ENCODE measurements at regions not wholly inside any gene's neighbourhood (a gene's known extent, or its start where the extent isn't known, plus 50 kb on each side); places are given as distances from the start of the nearest gene placed in this dataset.

DNA sequence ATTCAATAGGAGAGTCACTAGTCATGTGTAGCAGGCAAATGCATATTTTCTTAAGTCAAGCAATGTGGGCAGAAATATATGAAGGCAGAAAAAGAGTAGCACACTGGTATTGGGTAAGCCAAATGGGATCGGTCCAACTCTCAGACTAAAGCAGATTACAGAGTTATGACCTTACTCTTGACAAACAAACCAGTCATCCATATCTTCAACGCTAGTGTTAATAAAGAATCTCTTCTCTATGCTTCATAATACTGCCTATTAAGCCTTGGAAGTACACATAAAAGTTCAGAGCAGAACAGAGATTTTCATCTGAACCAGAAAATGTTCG is 320.2 kb upstream of the JARID2 start:
- no peak for DNase-seq (ENCODE audit: low read depth in 2 of 2)

GRCh38 chr6:14927398-14927797 is 318.5 kb upstream of the JARID2 start:
- DNase-seq (ENCODE audit: low read depth in 2 of 2), result no peak

GRCh38 chr6:14929291-14929690 is 316.6 kb upstream of the JARID2 start:
- no peak for DNase-seq (ENCODE audit: low read depth in 2 of 2)

- no peak for DNase-seq (ENCODE audit: low read depth in 2 of 2)
These were observed 315.4 kb upstream of the JARID2 start for GRCh38 chr6:14930366-14930989.

- no peak for DNase-seq (ENCODE audit: low read depth in 2 of 2)
These were observed 313.2 kb upstream of the JARID2 start for GRCh38 chr6:14932485-14933182.

- no peak for DNase-seq (ENCODE audit: low read depth in 2 of 2)
These were observed 312.7 kb upstream of the JARID2 start for GRCh38 chr6:14933183-14933544.

GRCh38 chr6:14934013-14934412 is 311.9 kb upstream of the JARID2 start:
- no peak for DNase-seq (ENCODE audit: low read depth in 2 of 2)

DNA sequence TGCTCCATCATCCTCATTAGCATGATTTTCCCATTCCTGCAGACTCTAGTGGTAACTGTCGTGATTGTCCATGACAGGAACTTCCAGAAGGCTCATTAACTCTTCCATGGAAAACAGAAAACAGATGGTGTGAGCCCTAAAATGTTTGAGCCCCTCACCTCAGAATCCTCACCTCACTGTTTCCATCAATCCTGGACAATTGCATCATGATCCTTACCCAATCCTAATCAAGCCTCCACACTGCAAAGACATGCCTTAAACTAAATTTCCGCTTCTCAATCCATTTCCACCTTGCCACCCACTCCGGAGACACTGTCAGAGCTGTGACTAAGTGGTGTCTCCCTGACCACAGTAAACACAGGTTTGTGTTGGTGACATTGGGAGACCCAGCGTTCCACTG is 311.0 kb upstream of the JARID2 start:
- no peak for DNase-seq (ENCODE audit: low read depth in 2 of 2)

DNA sequence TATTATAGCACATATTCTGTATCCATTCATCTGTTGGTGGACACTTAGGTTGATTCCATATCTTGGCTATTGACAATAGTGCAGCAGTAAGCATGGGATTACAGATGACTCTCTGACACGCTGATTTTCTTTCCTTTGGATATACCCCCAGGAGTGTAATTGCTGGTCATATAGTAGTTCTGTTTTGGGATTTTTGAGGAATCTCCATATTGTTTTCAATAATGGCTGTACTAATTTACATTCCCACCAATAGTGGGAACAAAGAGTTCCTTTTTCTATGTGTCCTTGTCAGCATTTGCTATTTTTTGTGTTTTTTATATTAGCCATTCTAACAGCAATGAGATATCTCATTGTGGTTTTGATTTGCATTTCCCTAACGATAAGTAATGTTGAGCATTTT is 309.0 kb upstream of the JARID2 start:
- DNase-seq (ENCODE audit: low read depth in 2 of 2), result no peak

DNA sequence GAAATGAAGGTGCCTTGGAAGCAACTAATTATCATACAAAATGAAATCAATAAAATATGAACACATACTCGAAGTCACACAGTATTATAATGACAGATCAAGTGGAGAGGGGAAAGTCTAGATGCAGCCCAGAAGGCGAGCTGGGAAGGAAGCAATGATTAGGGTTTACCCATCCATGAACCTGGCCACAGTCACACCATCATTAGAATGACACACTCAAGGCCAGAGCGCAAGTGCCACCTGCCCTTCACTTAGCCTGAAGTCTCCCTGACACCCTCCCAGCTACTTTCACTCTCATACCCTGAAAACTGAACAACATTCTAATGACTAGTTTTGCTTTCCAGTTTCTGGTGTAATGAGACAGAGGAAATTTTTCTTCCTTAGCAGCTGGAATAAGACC is 302.8 kb upstream of the JARID2 start:
- DNase-seq (ENCODE audit: low read depth in 2 of 2), result no peak

DNA sequence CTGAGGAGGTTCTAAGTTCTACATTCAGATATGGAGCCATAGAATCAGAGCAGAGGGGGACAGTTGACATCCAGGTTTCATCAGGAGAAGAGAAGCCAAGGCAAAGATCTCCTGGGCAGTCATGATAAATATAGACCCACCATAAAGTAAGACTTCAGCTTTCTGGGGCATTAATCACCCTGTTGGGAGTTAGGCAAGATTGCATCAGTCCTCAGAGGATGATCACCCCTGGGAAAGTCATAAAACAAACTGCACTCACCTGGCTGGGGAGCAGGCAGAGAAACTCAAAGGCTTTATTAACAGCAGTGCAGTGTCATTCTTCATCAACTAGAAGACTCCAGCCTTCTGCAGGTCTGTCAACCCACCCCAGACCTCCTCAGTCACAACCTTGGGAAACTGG is 301.3 kb upstream of the JARID2 start:
- DNase-seq (ENCODE audit: low read depth in 2 of 2), result no peak

DNA sequence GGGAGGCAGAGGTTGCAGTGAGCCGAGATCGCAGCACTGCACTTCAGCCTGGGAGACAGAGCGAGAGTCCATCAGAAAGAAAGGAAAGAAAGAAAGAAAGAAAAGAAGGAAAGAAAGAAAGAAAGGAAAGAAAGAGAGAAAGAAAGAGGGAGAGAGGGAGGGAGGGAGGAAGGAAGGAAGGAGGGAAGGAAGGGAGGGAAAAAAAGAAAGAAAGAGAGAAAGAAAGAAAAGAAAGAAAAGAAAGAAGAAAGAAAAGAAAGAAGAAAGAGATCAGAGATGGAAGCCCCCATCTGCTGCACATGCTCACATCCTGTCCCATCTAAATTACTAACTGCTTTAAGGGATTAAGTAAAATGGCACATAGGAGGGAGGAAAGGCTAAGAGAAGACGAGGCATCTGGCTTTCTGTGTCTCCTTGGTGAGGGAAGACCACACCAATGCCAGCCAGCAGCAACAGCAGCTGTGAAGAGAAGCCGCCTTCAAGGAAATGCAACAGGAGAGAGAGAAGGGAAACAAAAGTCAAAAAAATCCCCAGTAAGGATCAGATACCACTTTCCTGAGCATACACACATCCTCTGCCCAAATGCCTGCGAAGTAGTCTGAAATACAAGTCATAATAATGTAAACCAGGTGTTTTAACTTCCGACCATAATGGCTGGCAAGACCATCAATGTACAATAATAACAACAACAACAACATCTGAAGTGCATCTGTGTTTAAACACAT is 300.2 kb upstream of the JARID2 start:
- DNase-seq (ENCODE audit: low read depth in 2 of 2), result no peak

DNA sequence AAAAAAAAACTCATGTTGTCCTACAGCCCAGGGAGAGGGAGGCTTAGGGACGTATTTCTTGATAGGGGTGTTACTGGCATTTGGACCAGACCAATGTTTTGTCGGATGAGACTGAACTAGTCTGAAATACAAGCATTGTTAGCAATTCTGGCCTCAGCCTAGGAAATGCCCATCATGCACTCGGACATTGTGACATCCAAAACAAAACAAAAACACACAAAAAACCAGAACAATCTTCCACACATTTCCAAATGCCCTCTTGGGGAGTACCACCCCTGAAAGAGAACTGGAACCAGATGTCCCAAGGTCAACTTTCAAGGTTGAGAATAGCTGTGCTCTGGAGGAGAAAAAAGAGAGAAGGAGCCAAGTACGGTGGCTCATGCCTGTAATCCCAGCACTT is 299.1 kb upstream of the JARID2 start:
- no peak for DNase-seq (ENCODE audit: low read depth in 2 of 2)

DNA sequence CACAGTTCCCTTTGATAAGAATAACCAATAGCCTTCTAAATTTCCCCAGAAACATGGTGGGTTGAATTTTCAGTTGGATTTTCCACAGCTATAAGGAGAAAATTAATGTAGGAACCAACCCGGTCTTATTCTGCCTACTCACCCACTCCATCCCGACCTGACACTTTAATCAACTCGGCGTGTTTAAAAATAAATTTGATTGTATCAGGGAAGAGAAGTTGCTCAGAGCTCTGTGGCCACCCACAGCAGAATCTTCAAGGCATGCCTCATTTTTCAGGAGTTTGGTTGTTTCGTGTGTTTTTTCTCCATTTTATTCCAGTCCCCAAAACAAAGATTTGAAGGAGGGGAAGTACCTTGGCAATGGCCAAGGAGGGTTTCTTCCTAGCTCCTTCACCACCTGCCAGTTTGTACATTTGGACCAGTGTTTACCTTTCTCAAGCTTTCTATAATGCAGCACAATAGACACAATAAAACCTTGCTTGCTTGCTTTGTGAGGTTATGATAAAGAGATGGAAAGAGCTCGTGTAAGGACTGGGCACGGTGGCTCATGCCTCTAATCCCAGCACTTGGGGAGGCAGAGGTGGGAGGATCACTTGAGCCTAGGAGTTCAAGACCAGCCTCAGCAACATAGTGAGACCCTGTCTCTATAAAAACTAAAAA is 297.2 kb upstream of the JARID2 start:
- DNase-seq (ENCODE audit: low read depth in 2 of 2), result no peak

GRCh38 chr6:14950103-14950969 is 295.5 kb upstream of the JARID2 start:
- DNase-seq (ENCODE audit: low read depth in 2 of 2), result no peak

DNA sequence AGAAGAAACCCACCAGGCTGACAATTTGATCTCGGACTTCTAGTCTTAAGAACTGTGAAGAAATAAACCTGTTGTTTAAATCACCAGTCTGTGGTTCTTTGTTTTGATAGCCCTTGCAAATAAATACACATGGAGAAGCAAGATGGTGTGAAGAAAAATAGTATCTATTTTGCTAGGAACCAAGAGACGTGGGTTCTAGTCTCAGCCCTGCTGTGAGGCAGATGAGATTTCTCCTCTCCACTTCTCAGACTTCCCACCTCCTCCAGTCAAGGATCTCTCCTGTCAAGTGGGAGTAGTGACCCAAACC is 294.9 kb upstream of the JARID2 start:
- no peak for DNase-seq (ENCODE audit: low read depth in 2 of 2)

DNA sequence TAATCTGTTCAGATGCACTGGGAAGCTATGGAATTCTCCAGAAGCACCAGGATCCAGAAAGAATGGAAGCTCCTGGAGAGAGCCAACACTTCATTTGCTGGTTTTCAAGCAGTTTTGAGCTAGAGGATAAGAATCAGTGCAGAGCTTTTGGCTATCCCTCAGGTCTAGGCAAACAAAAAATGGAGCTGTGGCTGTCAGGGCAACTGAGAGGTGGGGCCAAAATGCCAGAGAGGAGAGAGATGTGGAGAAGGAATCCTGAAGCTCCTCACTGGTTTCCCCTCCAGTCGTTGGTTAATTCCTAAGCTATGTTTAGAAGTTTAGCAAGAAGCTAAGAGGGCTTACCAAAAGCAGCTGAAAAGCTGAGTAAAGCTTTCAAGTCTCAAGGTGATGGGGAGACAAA is 294.2 kb upstream of the JARID2 start:
- DNase-seq (ENCODE audit: low read depth in 2 of 2), result no peak

DNA sequence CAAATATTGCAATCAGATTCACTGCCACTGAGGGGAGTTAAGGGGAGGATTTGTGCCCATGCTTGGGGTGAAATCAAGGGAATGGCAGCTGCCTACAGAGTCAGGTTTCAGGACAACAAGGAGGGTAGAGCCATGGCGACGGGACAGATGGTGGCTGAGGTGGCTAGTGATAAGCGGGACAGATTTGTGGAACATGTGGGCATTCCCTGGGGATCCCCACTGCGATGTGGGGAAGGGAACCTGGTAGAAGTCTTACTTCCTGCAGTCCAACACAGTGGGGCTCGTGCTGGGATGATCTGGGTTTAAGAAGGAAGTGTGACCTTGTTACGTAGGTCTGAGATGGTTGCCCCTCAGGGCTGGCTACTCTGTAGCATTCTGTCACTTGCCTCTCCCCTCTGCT is 292.0 kb upstream of the JARID2 start:
- no peak for DNase-seq (ENCODE audit: low read depth in 2 of 2)

- DNase-seq (ENCODE audit: low read depth in 2 of 2), result no peak
These were observed 288.4 kb upstream of the JARID2 start for GRCh38 chr6:14957355-14958059.

- DNase-seq (ENCODE audit: low read depth in 2 of 2), result no peak
These were observed 286.5 kb upstream of the JARID2 start for GRCh38 chr6:14959324-14959885.

All from stimulated activated CD8-positive, alpha-beta memory T cell treated with anti-CD3 and anti-CD28 coated beads, Interleukin-15, amount 100 ng/mL, for 48 hours (primary cell).